OCI-LY7 (cell line): ENCODE measurements at regions not wholly inside any gene's neighbourhood (a gene's known extent, or its start where the extent isn't known, plus 50 kb on each side); places are given as distances from the start of the nearest gene placed in this dataset.

Experiments used
- BruUV-seq: library from RNA; stranded (reverse); fragments of 400-500 nt; replicated peaks from 2 replicates; lab custom pipeline; 2021; lab: Mats Ljungman, UMichigan
- CTCF ChIA-PET: fragments of 300-600 bp; sonication (Branson Sonifier 250); formaldehyde crosslinking; loops from one replicate; lab custom pipeline; 2022; ENCODE audit warnings: antibody characterized with exemption; ENCODE audit not compliant: unreplicated experiment; lab: Charles Lee
- POLR2A ChIA-PET: fragments of 300-600 bp; sonication (Branson Sonifier 250); formaldehyde crosslinking; loops from one replicate; lab custom pipeline; 2022; ENCODE audit warnings: antibody characterized with exemption; lab: Charles Lee
- DNase-seq: peaks from one replicate; pipeline ENCODE4 v3.0.0-alpha.2; 2015; ENCODE audit warnings: low spot score
- H2AFZ ChIP-seq: fragments of 200-600 bp; sonication (generic), shearing (Covaris generic); 2 replicates; pipeline ENCODE4 v1.6.1; 2014; ENCODE audit warnings: mild to moderate bottlenecking, antibody characterized with exemption, low read length, moderate library complexity
- H3K27ac ChIP-seq: fragments of 200-600 bp; sonication (generic); 2 replicates; pipeline ENCODE4 v1.5.1; 2014; ENCODE audit warnings: mixed run types, low read depth, mild to moderate bottlenecking, moderate library complexity, low read length, inconsistent platforms; ENCODE audit not compliant: poor library complexity, severe bottlenecking
- H3K36me3 ChIP-seq: fragments of 200-600 bp; sonication (generic); 2 replicates; pipeline ENCODE4 v1.6.1; 2014; ENCODE audit warnings: mild to moderate bottlenecking, antibody characterized with exemption, low read length, moderate library complexity, mixed read lengths; ENCODE audit not compliant: insufficient read depth
- H3K4me1 ChIP-seq: fragments of 200-600 bp; sonication (generic); 2 replicates; pipeline ENCODE4 v1.5.1; 2014; ENCODE audit warnings: mild to moderate bottlenecking, low read length; ENCODE audit not compliant: insufficient read depth, poor library complexity, severe bottlenecking
- H3K4me2 ChIP-seq: fragments of 200-600 bp; sonication (generic); 2 replicates; pipeline ENCODE4 v1.6.1; 2014; ENCODE audit warnings: mild to moderate bottlenecking, low read length
- H3K4me3 ChIP-seq: fragments of 200-600 bp; sonication (generic); 2 replicates; pipeline ENCODE4 v1.5.1; 2014; ENCODE audit warnings: mild to moderate bottlenecking, low read depth, low read length; ENCODE audit not compliant: poor library complexity, severe bottlenecking
- H3K79me2 ChIP-seq: fragments of 200-600 bp; sonication (generic); 2 replicates; pipeline ENCODE4 v1.6.1; 2016; ENCODE audit warnings: low read depth, mild to moderate bottlenecking, low read length, moderate library complexity, mixed read lengths; ENCODE audit not compliant: insufficient read depth
- H3K9me2 ChIP-seq: fragments of 200-600 bp; sonication (generic); 2 replicates; pipeline ENCODE4 v1.6.1; 2016; ENCODE audit warnings: mild to moderate bottlenecking, low read length, mixed read lengths; ENCODE audit not compliant: insufficient read depth
- H3K9me3 ChIP-seq: fragments of 200-600 bp; sonication (generic); 2 replicates; pipeline ENCODE4 v1.6.1; 2014; ENCODE audit warnings: mild to moderate bottlenecking, mixed run types, low read length, mixed read lengths
- H4K20me1 ChIP-seq: fragments of 200-600 bp; sonication (generic); 2 replicates; pipeline ENCODE4 v1.6.1; 2014; ENCODE audit warnings: mild to moderate bottlenecking, antibody characterized with exemption, low read length, moderate library complexity, mixed read lengths; ENCODE audit not compliant: insufficient read depth
- EZH2phosphoT487 ChIP-seq: fragments of 200-600 bp; sonication (generic); IDR thresholded peaks from 2 replicates; pipeline ENCODE4 v1.6.1; 2018; ENCODE audit warnings: low read depth, borderline replicate concordance, mild to moderate bottlenecking, mixed run types, antibody characterized with exemption, low read length, moderate library complexity, mixed read lengths
- intact Hi-C: fragments of 100-400 bp; cut with micrococcal nuclease; formaldehyde crosslinking; loops from one replicate; pipeline ENCODE4 v1.10.0; 2022; ENCODE audit not compliant: unreplicated experiment
- TF ChIP-seq, protein P1 (sequence below): fragments of 200-600 bp; sonication (generic); conservative IDR thresholded peaks from 2 replicates; pipeline ENCODE4 v1.5.1; 2014; ENCODE audit warnings: mild to moderate bottlenecking, antibody characterized with exemption, low read length, moderate library complexity, mixed read lengths

DNA sequence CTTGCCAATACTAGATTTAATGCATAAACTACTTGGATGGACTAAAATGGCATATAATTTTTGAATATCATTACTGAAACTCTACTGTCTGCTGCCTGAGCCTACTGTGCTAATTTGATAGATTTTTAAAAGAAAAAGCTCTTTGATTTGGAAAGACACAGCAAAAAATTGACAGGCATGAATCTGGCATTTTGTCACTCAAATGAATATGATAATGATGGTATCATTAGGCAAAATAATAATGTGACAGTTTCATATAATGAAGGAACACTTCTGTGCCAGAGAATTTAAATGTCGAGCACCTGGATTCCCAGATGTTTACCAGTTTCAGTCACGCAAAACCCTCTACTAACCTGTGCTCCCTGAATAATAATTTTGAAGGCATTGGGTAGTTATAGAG lies 60.0 kb upstream of the SLC13A1 start:
- Histone ChIP-seq H4K20me1 (no peaks in the 10 kb centered on the region), H3K79me2 (no peaks in the 10 kb centered on the region), H3K9me2 (no peaks in the 10 kb centered on the region), H3K4me2 (no peak overlapping the region), H3K4me3 (no peak overlapping the region), H3K27ac (no peak overlapping the region), H3K36me3 (no peaks in the 10 kb centered on the region), H2AFZ (no peak overlapping the region), H3K4me1 (no peaks in the 10 kb centered on the region), H3K9me3 (no peaks in the 10 kb centered on the region)
- intact Hi-C loops: no loop called here
- ChIA-PET POLR2A (no interaction called here), CTCF (no interaction called here)
- no TSS peak for BruUV-seq
- TF ChIP-seq EZH2phosphoT487: no peak
- TF ChIP-seq, protein P1, sequence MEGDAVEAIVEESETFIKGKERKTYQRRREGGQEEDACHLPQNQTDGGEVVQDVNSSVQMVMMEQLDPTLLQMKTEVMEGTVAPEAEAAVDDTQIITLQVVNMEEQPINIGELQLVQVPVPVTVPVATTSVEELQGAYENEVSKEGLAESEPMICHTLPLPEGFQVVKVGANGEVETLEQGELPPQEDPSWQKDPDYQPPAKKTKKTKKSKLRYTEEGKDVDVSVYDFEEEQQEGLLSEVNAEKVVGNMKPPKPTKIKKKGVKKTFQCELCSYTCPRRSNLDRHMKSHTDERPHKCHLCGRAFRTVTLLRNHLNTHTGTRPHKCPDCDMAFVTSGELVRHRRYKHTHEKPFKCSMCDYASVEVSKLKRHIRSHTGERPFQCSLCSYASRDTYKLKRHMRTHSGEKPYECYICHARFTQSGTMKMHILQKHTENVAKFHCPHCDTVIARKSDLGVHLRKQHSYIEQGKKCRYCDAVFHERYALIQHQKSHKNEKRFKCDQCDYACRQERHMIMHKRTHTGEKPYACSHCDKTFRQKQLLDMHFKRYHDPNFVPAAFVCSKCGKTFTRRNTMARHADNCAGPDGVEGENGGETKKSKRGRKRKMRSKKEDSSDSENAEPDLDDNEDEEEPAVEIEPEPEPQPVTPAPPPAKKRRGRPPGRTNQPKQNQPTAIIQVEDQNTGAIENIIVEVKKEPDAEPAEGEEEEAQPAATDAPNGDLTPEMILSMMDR: no peak
- no peak for DNase-seq
